ENCODE measurements at regions not wholly inside any gene's neighbourhood (a gene's known extent, or its start where the extent isn't known, plus 50 kb on each side); places are given as distances from the start of the nearest gene placed in this dataset.

- TF ChIP-seq CTCF (IDR thresholded peaks at IDR 0.05; ENCODE audit: low read length): no peak
- no peak for TF ChIP-seq EZH2 (optimal IDR thresholded peaks at IDR 0.05; ENCODE audit: low read depth, low read length)
These were observed 140.5 kb upstream of the SGO1 start for GRCh38 chr3:20326541-20326940.
